ENCODE measurements at regions not wholly inside any gene's neighbourhood (a gene's known extent, or its start where the extent isn't known, plus 50 kb on each side); places are given as distances from the start of the nearest gene placed in this dataset.

DNA sequence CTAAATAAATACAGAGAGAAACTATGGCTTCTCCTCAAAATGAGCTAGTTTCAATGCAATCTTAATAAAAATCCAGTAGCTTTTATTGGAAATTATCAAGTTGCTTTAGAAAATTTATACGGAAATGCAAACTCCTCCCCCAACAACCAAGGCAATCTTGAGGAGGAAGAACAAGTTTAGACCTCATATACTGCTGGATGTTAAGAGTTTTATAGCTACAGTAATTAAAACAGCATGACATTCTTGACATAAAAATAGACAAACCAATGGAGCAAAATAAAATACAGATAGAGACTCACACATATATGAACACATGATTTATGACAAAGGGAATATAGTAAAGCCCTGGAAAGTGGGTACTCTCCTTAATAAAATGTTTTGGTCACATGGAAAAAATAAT lies 368.7 kb downstream of the C12orf75 start:
- H3K9me3 ChIP-seq (ENCODE audit: control insufficient read depth, insufficient read depth, low read depth, low read length): no peaks in the 10 kb centered on the region
- no peak overlapping the region for H2AFZ ChIP-seq (ENCODE audit: low read length)
- H3K27me3 ChIP-seq (ENCODE audit: control insufficient read depth, insufficient read depth, low read length): no peaks in the 10 kb centered on the region
- H3K79me2 ChIP-seq (ENCODE audit: control insufficient read depth, insufficient read depth, low read length): no peaks in the 10 kb centered on the region
- H3K36me3 ChIP-seq (ENCODE audit: control insufficient read depth, insufficient read depth, low read length): no peaks in the 10 kb centered on the region
- no peaks in the 10 kb centered on the region for H4K20me1 ChIP-seq (ENCODE audit: control insufficient read depth, extremely low read depth, insufficient read depth, low read length)
- TF ChIP-seq EZH2 (IDR thresholded peaks at IDR 0.05; ENCODE audit: low read length, missing control alignments) (no peak), CTCF (conservative IDR thresholded peaks at IDR 0.05 in 1 of 2, IDR thresholded peaks at IDR 0.05 in 1 of 2; ENCODE audit: low read depth in 1 of 2, low read length in 2 of 2) (no peak)
- H3K4me3 ChIP-seq (replicated peaks in 1 of 4; ENCODE audit: control extremely low read depth in 1 of 4, insufficient read depth in 1 of 4, low read depth in 3 of 4, low read length in 4 of 4): no peak overlapping the region
- no peak overlapping the region for H3K4me2 ChIP-seq (ENCODE audit: extremely low read depth, insufficient read depth, low read length)
- H3K9ac ChIP-seq (ENCODE audit: insufficient read depth, low read length): no peak overlapping the region
- H3K27ac ChIP-seq (ENCODE audit: insufficient read depth, low read length): no peak overlapping the region
- no peak for DNase-seq (ENCODE audit: low read depth in 2 of 2)
- no peaks in the 10 kb centered on the region for H3K4me1 ChIP-seq (ENCODE audit: control insufficient read depth, extremely low read depth, insufficient read depth, low read length)

DNA sequence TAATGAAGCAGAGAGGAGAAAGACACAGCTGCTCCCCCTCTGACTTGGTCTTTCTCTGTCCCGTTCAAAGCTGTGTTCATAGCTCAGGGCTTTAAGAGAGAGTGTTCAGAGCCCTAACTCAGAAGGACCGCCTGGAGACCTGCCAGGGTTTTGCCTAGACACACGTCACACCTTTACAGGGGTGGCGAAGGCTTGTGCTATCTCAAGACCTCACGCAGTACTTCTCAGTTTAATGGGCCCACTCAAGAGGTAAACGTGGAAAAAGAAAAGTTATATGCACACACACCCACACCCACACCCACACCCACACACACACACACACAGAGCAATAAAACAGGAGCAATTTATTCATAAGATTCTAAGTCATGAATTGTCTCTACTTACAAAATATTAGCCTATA lies 374.3 kb downstream of the C12orf75 start:
- TF ChIP-seq EZH2 (IDR thresholded peaks at IDR 0.05; ENCODE audit: low read length, missing control alignments) (no peak), CTCF (conservative IDR thresholded peaks at IDR 0.05 in 1 of 2, IDR thresholded peaks at IDR 0.05 in 1 of 2; ENCODE audit: low read depth in 1 of 2, low read length in 2 of 2) (no peak)
- Histone ChIP-seq H3K4me1 (ENCODE audit: control insufficient read depth, extremely low read depth, insufficient read depth, low read length) (peaks cover 4% of the 10 kb centered on the region), H3K36me3 (ENCODE audit: control insufficient read depth, insufficient read depth, low read length) (no peaks in the 10 kb centered on the region), H3K4me2 (ENCODE audit: extremely low read depth, insufficient read depth, low read length) (no peak overlapping the region), H3K9me3 (ENCODE audit: control insufficient read depth, insufficient read depth, low read depth, low read length) (no peaks in the 10 kb centered on the region), H3K27me3 (ENCODE audit: control insufficient read depth, insufficient read depth, low read length) (no peaks in the 10 kb centered on the region), H3K27ac (ENCODE audit: insufficient read depth, low read length) (no peak overlapping the region), H3K9ac (ENCODE audit: insufficient read depth, low read length) (no peak overlapping the region), H3K79me2 (ENCODE audit: control insufficient read depth, insufficient read depth, low read length) (no peaks in the 10 kb centered on the region), H2AFZ (ENCODE audit: low read length) (no peak overlapping the region), H3K4me3 (replicated peaks in 1 of 4; ENCODE audit: control extremely low read depth in 1 of 4, insufficient read depth in 1 of 4, low read depth in 3 of 4, low read length in 4 of 4) (no peak overlapping the region), H4K20me1 (ENCODE audit: control insufficient read depth, extremely low read depth, insufficient read depth, low read length) (no peaks in the 10 kb centered on the region)
- no peak for DNase-seq (ENCODE audit: low read depth in 2 of 2)

GRCh38 chr12:105705235-105705634 lies 374.7 kb downstream of the C12orf75 start:
- Histone ChIP-seq H3K9me3 (ENCODE audit: control insufficient read depth, insufficient read depth, low read depth, low read length) (no peaks in the 10 kb centered on the region), H3K4me1 (ENCODE audit: control insufficient read depth, extremely low read depth, insufficient read depth, low read length) (peaks cover 4% of the 10 kb centered on the region), H4K20me1 (ENCODE audit: control insufficient read depth, extremely low read depth, insufficient read depth, low read length) (no peaks in the 10 kb centered on the region), H3K79me2 (ENCODE audit: control insufficient read depth, insufficient read depth, low read length) (no peaks in the 10 kb centered on the region), H3K27me3 (ENCODE audit: control insufficient read depth, insufficient read depth, low read length) (no peaks in the 10 kb centered on the region), H3K4me2 (ENCODE audit: extremely low read depth, insufficient read depth, low read length) (no peak overlapping the region), H2AFZ (ENCODE audit: low read length) (no peak overlapping the region), H3K4me3 (replicated peaks in 1 of 4; ENCODE audit: control extremely low read depth in 1 of 4, insufficient read depth in 1 of 4, low read depth in 3 of 4, low read length in 4 of 4) (no peak overlapping the region), H3K27ac (ENCODE audit: insufficient read depth, low read length) (no peak overlapping the region), H3K9ac (ENCODE audit: insufficient read depth, low read length) (no peak overlapping the region), H3K36me3 (ENCODE audit: control insufficient read depth, insufficient read depth, low read length) (no peaks in the 10 kb centered on the region)
- DNase-seq (ENCODE audit: low read depth in 2 of 2): no peak
- TF ChIP-seq EZH2 (IDR thresholded peaks at IDR 0.05; ENCODE audit: low read length, missing control alignments) (no peak), CTCF (conservative IDR thresholded peaks at IDR 0.05 in 1 of 2, IDR thresholded peaks at IDR 0.05 in 1 of 2; ENCODE audit: low read depth in 1 of 2, low read length in 2 of 2) (no peak)

All from fibroblast of lung (primary cell).